NCI-H128 (cell line): ENCODE measurements at regions not wholly inside any gene's neighbourhood (a gene's known extent, or its start where the extent isn't known, plus 50 kb on each side); places are given as distances from the start of the nearest gene placed in this dataset.
"Not testable (repeated sequence)": the region's sequence is repeated elsewhere in the genome, so short reads cannot be mapped to it uniquely, and the experiment has no call there.

Experiments used
- DNase-seq: peaks from one replicate; lab custom pipeline; 2025; ENCODE audit not compliant: unreplicated experiment; lab: John Stamatoyannopoulos, UW

GRCh38 chr6:82573254-82573972 is 209.8 kb downstream of the TPBG start:
- DNase-seq = no peak

GRCh38 chr6:82576284-82576683 is 212.7 kb downstream of the TPBG start:
- DNase-seq = no peak

- no peak for DNase-seq
These were observed 220.6 kb downstream of the TPBG start for GRCh38 chr6:82584194-82584695.

GRCh38 chr6:82584856-82585255 is 221.2 kb downstream of the TPBG start:
- DNase-seq = no peak

- no peak for DNase-seq
These were observed 224.4 kb downstream of the TPBG start for GRCh38 chr6:82588020-82588419.

GRCh38 chr6:82588859-82589412 is 225.3 kb downstream of the TPBG start:
- no peak for DNase-seq

- no peak for DNase-seq
These were observed 226.0 kb downstream of the TPBG start for GRCh38 chr6:82589509-82590206.

- DNase-seq = peak; percentile 70
These were observed 233.6 kb downstream of the TPBG start for GRCh38 chr6:82597201-82597600.

GRCh38 chr6:82602776-82603175 is 239.2 kb downstream of the TPBG start:
- DNase-seq = no peak

GRCh38 chr6:82603871-82604270 is 240.3 kb downstream of the TPBG start:
- DNase-seq = no peak

GRCh38 chr6:82607998-82608725 is 244.5 kb downstream of the TPBG start:
- no peak for DNase-seq

- no peak for DNase-seq
These were observed 245.2 kb downstream of the TPBG start for GRCh38 chr6:82608781-82609180.

GRCh38 chr6:82611751-82612150 is 248.1 kb downstream of the TPBG start:
- DNase-seq = no peak

GRCh38 chr6:82612475-82613039 is 248.9 kb downstream of the TPBG start:
- no peak for DNase-seq

GRCh38 chr6:82614518-82614917 is 250.9 kb downstream of the TPBG start:
- DNase-seq = no peak

GRCh38 chr6:82616386-82617028 is 252.9 kb downstream of the TPBG start:
- no peak for DNase-seq

- no peak for DNase-seq
These were observed 254.0 kb downstream of the TPBG start for GRCh38 chr6:82617648-82618047.

GRCh38 chr6:82619573-82619972 is 256.0 kb downstream of the TPBG start:
- DNase-seq = no peak

- DNase-seq = no peak
These were observed 258.8 kb downstream of the TPBG start for GRCh38 chr6:82622461-82622860.

GRCh38 chr6:82624251-82624650 is 260.6 kb downstream of the TPBG start:
- no peak for DNase-seq

- DNase-seq = not testable (repeated sequence)
These were observed 263.3 kb downstream of the TPBG start for GRCh38 chr6:82626946-82627345.
